ENCODE measurements at regions not wholly inside any gene's neighbourhood (a gene's known extent, or its start where the extent isn't known, plus 50 kb on each side); places are given as distances from the start of the nearest gene placed in this dataset.

GRCh38 chr5:155451106-155451505, 437.6 kb downstream of the KIF4B start:
- intact Hi-C loops (cut with micrococcal nuclease; ENCODE audit: unreplicated experiment): no loop called here
- POLR2A ChIA-PET (ENCODE audit: unreplicated experiment): no interaction called here
- H3K27me3 ChIP-seq (ENCODE audit: insufficient read depth, low read depth): no peaks in the 10 kb centered on the region
- H4K20me1 ChIP-seq (ENCODE audit: insufficient read depth): no peaks in the 10 kb centered on the region
- TF ChIP-seq EZH2 (IDR thresholded peaks at IDR 0.05; ENCODE audit: low read depth) (no peak), CTCF (conservative IDR thresholded peaks at IDR 0.05) (no peak)
- no peak overlapping the region for H2AFZ ChIP-seq
- no peak overlapping the region for H3K27ac ChIP-seq
- H3K36me3 ChIP-seq (ENCODE audit: low read depth): no peaks in the 10 kb centered on the region
- H3K9me2 ChIP-seq (ENCODE audit: insufficient read depth): no peaks in the 10 kb centered on the region
- no TSS peak for BruUV-seq (replicated peaks)
- no peaks in the 10 kb centered on the region for H3K4me1 ChIP-seq (replicated peaks; ENCODE audit: insufficient read depth)
- no peaks in the 10 kb centered on the region for H3K79me2 ChIP-seq (ENCODE audit: low read depth)
- no peaks in the 10 kb centered on the region; the same call in 1 of the 2 replicates for H3K9me3 ChIP-seq (ENCODE audit: insufficient read depth, low read depth)
- no peak for DNase-seq
- no peak overlapping the region for H3K4me2 ChIP-seq
- CTCF ChIA-PET: no interaction called here
- H3K4me3 ChIP-seq: no peak overlapping the region
- no peaks in the 10 kb centered on the region for H3F3A ChIP-seq (ENCODE audit: insufficient read depth, low read depth)

DNA sequence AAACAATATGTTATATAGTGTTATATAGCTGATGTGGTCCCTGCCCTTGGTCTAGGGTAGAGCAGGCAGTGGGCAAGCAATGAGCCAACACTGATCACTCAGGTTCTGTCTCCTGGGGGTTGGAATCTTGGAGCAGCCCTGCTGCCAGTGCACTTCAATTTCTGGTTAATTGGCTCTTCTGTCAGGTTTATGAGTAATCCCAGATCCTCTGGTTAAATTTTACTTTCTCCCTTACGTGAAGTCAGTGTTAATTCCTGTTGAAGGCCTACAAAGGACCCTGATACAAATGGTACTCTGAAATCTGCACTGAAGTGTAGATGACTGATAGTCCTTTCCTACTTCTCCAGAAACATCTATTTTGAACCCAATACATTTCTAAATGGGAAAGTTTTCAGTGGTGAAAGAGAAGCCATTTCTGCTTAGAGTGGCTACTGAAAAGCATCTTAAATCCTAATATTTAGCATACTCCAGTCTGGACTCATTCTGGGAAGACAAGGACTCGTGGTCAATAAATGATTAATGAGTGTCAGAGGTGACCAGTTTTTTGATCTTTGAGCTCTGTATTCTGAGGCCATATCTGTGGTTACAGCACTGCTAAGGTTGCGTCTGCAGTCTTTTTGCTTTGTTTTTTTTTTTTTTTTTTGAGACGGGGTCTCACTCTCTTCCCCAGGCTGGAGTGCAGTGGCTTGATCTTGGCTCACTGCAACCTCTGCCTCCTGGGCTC, 442.4 kb downstream of the KIF4B start:
- no peak overlapping the region for H2AFZ ChIP-seq
- TF ChIP-seq EZH2 (IDR thresholded peaks at IDR 0.05; ENCODE audit: low read depth) (no peak), CTCF (conservative IDR thresholded peaks at IDR 0.05) (no peak)
- POLR2A ChIA-PET (ENCODE audit: unreplicated experiment): no interaction called here

GRCh38 chr5:155459889-155460500, 446.4 kb downstream of the KIF4B start:
- Histone ChIP-seq H4K20me1 (ENCODE audit: insufficient read depth) (no peaks in the 10 kb centered on the region), H3K27ac (no peak overlapping the region), H3K4me1 (replicated peaks; ENCODE audit: insufficient read depth) (no peaks in the 10 kb centered on the region), H3K36me3 (ENCODE audit: low read depth) (no peaks in the 10 kb centered on the region), H3K9me2 (ENCODE audit: insufficient read depth) (no peaks in the 10 kb centered on the region), H3K79me2 (ENCODE audit: low read depth) (no peaks in the 10 kb centered on the region), H3F3A (ENCODE audit: insufficient read depth, low read depth) (no peaks in the 10 kb centered on the region), H3K9me3 (ENCODE audit: insufficient read depth, low read depth) (no peaks in the 10 kb centered on the region), H2AFZ (no peak overlapping the region), H3K27me3 (ENCODE audit: insufficient read depth, low read depth) (no peaks in the 10 kb centered on the region), H3K4me2 (no peak overlapping the region), H3K4me3 (no peak overlapping the region)
- CTCF ChIA-PET: no interaction called here
- intact Hi-C loops (cut with micrococcal nuclease; ENCODE audit: unreplicated experiment): no loop called here
- TF ChIP-seq EZH2 (IDR thresholded peaks at IDR 0.05; ENCODE audit: low read depth) (no peak), CTCF (conservative IDR thresholded peaks at IDR 0.05) (no peak)
- POLR2A ChIA-PET (ENCODE audit: unreplicated experiment): no interaction called here
- no peak for DNase-seq
- no TSS peak for BruUV-seq (replicated peaks)

More for the DNA sequence above, 442.4 kb downstream of the KIF4B start:
- Histone ChIP-seq H4K20me1 (ENCODE audit: insufficient read depth) (no peaks in the 10 kb centered on the region), H3K27me3 (ENCODE audit: insufficient read depth, low read depth) (no peaks in the 10 kb centered on the region), H3K4me3 (no peak overlapping the region), H3F3A (ENCODE audit: insufficient read depth, low read depth) (no peaks in the 10 kb centered on the region), H3K4me1 (replicated peaks; ENCODE audit: insufficient read depth) (no peaks in the 10 kb centered on the region), H3K36me3 (ENCODE audit: low read depth) (no peaks in the 10 kb centered on the region), H3K4me2 (no peak overlapping the region), H3K27ac (no peak overlapping the region), H3K9me2 (ENCODE audit: insufficient read depth) (no peaks in the 10 kb centered on the region), H3K9me3 (ENCODE audit: insufficient read depth, low read depth) (no peaks in the 10 kb centered on the region), H3K79me2 (ENCODE audit: low read depth) (no peaks in the 10 kb centered on the region)
- CTCF ChIA-PET: no interaction called here
- no TSS peak for BruUV-seq (replicated peaks)
- DNase-seq: no peak
- intact Hi-C loops (cut with micrococcal nuclease; ENCODE audit: unreplicated experiment): no loop called here

All from PC-9 (cell line).